Stimulated activated CD8-positive, alpha-beta memory T cell treated with anti-CD3 and anti-CD28 coated beads, Interleukin-4, amount 100 ng/mL, for 24 hours (primary cell): ENCODE measurements at regions not wholly inside any gene's neighbourhood (a gene's known extent, or its start where the extent isn't known, plus 50 kb on each side); places are given as distances from the start of the nearest gene placed in this dataset.

Experiments used
- DNase-seq: peaks from one replicate; pipeline ENCODE4 v3.0.0-alpha.2; 2020; ENCODE audit warnings: low read depth

DNA sequence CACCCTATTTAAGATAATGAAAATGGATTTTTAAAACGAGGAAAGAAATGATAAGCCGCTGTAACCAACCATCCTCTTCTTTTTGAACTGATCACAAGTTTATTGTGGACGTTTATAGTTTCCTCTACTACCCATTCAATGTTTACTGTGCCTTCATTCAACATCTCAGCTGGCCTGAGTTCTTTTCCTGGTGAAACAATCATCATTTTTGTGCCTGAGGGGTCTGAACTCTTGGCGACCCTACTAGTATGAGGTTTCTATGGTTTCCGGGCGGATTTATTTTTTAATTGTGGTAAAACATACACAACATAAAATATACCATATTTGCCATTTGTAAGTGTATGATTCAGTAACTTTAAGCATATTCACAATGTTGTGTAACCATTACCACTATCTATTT, 100.7 kb downstream of the SPRY1 start:
- no peak for DNase-seq

DNA sequence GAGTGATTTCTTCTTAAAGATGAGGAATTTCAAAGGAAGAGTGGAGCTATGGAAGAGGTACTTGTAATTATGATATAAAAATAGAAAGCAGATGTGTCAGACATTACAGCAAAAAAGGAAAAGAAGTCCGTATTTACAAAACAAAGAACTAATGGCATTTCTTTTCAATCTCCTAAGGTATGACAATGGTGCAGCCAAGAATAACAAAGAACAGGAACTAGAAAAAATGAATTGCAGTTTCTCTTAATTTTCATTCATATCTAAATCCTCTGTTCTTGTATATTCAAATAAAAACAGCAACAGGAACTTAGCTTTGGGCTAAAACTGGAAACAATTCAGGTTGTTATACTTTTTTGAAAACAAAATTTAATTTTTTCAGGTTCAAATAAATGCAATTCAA, 105.1 kb downstream of the SPRY1 start:
- no peak for DNase-seq

- no peak for DNase-seq
Observed at GRCh38 chr4:123503698-123504363, 107.2 kb downstream of the SPRY1 start.

GRCh38 chr4:123505095-123506010, 108.8 kb downstream of the SPRY1 start:
- peak; percentile 4 for DNase-seq

GRCh38 chr4:123506011-123506695, 109.6 kb downstream of the SPRY1 start:
- no peak for DNase-seq

GRCh38 chr4:123507376-123507775, 110.8 kb downstream of the SPRY1 start:
- DNase-seq, result no peak

GRCh38 chr4:123510221-123510620, 113.6 kb downstream of the SPRY1 start:
- no peak for DNase-seq

DNA sequence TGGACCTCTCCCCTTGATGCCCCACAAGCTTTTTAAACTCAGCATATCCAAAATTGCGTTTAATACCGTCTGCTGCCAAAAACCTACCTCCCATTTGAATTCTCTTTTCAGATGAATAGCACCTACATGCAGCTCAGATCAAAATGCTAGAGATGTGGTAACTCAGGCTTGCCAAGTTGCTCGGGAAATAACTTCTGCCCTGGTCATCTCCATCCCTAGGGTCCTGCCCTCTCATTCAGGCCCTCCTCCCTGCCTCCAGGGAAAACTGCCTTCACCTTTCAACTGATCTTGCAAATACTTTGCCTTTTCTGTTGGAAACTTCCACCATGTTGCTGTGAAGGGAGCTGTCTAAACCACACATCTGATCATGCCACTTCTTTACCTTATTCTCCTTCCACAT, 114.1 kb downstream of the SPRY1 start:
- DNase-seq, result no peak

DNA sequence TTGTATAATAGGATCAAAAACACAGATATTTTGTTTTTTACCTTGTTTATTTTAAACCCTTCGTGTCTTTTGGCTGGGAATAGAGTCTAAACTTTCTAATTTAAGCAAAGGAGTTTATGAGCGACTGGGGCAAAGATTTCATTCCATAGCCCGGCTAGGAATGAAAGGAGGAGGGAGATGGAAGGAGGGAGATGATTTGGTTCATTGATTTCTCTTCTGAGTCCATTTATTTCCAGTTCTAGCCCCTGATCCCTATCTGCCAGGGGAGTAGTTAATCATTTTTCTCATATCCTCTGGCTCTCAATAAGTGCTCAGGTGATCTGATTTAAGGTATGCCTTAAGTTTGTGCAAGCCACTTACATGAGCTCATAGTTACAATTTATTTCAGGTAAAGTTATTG, 120.0 kb downstream of the SPRY1 start:
- no peak for DNase-seq

DNA sequence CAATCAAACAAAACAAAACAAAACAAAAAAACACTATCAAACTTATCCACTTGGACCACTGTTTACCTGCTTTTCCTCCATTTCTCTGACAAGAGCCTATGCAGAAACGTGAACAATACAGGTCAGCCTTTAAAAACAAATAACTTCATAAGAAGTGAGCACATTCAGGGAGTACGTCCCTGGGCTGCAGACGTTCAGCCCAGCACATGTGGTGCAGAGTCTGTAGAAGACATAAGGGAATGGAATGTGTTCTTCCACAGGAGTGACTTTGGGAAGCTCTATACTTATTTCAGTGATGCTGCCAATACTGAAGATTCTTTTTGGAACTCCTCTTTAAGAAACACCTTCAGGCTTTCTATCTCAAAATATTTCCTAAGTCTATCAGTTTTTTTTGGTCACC, 120.6 kb downstream of the SPRY1 start:
- no peak for DNase-seq

DNA sequence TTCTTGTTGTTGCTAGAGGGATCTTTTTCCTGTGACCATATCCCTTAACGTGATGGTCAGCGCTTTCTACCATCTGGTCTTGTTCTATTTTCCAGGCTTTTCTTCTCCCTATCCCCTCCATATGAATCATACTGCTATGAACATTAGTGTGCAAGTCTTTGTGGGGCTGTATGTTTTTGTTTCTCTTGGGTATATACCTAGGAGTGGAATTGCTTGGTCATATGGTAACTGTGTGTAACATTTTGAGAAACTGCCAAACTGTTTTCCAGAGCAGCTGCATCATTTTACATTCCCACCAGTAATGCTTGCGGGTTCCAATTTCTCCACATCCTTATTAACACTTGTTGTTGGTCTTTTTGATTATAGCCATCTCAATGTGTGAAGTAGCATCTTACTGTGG, 121.4 kb downstream of the SPRY1 start:
- no peak for DNase-seq

- DNase-seq, result no peak
Observed at GRCh38 chr4:123520325-123520724, 123.7 kb downstream of the SPRY1 start.

- DNase-seq, result no peak
Observed at GRCh38 chr4:123522081-123522480, 125.5 kb downstream of the SPRY1 start.

DNA sequence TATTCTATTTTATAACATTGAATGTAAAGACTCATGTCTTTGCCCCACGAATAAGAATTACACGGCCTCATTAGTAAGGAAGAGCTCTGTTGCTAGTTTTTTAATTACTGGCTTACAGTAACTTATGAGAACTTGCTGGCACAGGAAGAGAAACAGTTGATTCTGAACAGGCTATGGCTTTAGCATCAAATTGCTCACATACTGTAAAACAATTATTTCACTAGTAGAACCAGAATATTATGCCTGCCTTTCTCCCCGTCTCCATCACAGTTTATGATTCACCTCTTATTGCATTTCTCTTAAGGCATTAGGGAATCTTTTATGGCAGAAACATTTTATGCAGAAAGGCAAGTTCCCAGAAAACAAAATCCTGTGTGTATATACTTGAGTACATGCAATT, 126.1 kb downstream of the SPRY1 start:
- no peak for DNase-seq

- no peak for DNase-seq
Observed at GRCh38 chr4:123524958-123525628, 128.5 kb downstream of the SPRY1 start.

GRCh38 chr4:123526511-123526910, 129.9 kb downstream of the SPRY1 start:
- DNase-seq, result no peak

DNA sequence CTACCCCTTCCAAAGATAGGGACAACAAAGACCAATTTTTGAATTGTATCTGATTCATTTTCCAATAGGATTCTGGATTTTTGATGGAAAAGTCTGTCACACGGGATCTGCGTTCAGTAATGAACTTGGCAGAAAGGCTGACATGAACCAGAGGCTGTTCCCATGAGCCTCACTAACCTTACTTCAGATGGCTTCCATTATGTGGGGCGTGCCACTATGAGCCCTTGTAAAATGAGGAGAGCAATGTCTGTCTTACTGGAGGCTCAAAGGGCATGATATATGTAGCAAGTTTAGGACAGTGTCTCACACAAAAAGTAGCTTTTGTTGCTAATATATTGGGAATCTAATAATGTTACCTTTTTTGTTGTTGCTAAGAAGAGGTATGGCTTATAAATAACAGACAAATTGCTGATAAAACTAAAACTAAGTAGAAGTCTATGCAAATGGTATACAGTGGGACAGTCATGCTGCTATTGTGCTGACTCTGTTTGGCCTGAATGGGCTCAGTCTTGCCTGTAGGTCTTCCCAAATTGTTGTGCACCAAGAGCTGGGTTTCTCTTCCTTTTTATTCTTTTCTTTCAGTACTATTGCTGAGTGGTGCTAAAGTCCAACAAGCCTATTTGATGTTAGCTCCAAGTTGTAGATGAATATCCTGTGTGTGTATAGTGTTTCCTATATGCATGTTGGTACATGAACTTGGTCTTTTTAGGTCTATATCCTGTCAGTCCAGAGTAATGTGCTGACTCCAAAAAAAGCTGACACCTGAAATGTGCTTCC, 132.1 kb downstream of the SPRY1 start:
- DNase-seq, result no peak

GRCh38 chr4:123529278-123529568, 132.6 kb downstream of the SPRY1 start:
- no peak for DNase-seq

GRCh38 chr4:123530357-123530756, 133.8 kb downstream of the SPRY1 start:
- no peak for DNase-seq

DNA sequence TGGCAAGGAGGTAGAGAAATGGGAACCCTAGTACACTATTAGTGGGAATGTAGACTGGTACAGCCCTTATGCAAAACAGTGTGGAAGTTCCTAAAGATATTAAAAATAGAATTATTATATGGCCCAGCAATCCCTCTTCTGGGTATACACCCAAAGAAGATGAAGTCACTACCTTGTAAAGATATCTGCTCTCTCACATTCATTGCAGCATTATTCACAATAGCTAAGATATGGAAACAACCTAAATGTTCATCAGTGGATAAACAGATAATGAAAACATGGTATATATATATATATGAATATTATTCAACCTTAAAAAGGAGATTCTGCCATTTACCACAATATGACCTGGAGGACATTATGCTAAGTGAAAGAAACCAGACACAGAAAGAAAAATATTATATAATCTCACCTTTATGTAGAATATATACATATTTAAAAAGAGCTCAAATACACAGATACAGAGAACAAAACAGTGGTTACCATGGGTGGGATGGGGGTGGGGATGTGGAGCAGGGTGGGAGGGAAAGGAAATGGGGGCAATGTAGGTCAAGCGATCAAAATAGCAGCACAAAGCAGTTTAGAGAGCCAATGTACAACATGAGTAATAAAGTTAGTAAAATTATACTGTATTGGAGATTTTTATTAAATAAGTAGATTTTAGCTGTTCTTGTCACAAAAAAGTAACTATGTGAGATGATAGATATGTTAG, 138.6 kb downstream of the SPRY1 start:
- DNase-seq, result no peak

DNA sequence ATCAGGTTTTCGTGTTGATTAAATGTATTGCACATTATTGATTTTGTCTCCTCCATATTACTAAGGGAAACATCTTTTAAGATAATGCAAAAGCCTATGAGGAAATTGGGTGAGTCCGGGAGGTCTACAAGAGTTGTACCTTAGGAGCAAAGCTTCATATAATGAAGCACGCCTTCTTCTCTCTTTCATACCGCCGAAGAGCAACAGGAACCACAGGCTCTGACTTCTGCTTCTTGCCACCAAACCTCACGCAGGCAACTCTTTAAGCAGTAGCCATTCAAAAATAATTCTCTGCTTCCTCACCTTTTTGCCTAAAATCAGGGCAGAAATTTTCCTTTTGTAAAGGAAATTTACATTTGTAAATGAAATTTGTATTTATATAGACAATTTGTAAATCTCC, 139.6 kb downstream of the SPRY1 start:
- no peak for DNase-seq
